KG1 (cell line): ENCODE measurements at regions not wholly inside any gene's neighbourhood (a gene's known extent, or its start where the extent isn't known, plus 50 kb on each side); places are given as distances from the start of the nearest gene placed in this dataset.

Experiments
- DNase-seq: peaks from one replicate; lab custom pipeline; 2025; lab: John Stamatoyannopoulos, UW

DNA sequence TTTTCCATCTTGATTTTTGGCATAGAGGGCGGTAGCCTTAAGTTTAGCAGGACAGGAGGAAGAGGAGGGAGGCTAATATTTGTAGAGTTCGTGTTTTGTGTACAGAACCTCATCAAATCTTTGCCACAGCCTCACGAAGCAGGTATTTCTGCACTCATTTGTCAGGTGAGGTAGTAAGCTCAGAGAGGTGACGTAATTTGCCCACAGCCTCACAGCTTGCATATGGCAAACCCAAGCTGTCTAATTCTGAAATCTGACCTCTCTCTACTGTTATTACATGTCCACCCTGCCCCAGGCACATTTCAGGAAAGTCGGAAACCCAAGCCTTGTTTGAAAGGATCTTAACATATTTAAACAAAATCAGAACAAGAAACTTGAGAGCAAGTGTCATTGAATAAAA, 91.1 kb upstream of the TPM1 start:
- DNase-seq, result no peak

DNA sequence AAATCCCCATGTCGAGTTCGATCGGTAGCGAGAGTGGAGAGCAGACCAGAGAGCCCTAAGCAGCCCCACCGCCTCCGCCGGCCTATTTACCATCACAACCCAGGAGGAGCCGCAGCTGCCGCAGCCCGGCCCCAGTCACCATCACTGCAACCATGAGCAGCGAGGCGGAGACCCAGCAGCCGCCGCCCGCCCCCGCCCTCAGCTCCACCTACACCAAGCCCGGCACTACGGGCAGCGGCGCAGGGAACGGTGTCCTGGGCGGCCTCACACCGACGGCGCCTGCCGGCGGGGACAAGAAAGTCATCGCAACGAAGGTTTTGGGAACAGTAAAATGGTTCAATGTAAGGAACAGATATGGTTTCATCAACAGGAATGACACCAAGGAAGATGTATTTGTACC, 89.5 kb upstream of the TPM1 start:
- DNase-seq, result no peak

DNA sequence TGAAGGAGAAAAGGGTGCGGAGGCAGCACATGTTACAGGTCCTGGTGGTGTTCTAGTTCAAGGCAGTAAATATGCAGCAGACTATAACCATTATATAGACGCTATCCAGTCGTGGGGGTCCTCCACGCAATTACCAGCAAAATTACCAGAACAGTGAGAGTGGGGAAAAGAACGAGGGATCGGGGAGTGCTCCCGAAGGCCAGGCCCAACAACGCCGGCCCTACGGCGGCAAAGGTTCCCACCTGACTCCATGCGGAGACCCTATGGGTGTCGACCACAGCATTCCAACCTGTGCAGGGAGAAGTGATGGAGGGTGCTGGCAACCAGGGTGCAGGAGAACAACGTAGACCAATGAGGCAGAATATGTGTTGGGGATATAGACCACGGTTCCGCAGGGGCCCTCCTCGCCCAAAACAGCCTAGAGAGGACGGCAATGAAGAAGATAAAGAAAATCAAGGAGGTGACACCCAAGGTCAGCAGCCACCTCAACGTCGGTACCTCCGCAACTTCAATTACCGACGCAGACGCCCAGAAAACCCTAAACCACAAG, 89.0 kb upstream of the TPM1 start:
- DNase-seq, result no peak

GRCh38 chr15:62957130-62957529, 85.4 kb upstream of the TPM1 start:
- no peak for DNase-seq

DNA sequence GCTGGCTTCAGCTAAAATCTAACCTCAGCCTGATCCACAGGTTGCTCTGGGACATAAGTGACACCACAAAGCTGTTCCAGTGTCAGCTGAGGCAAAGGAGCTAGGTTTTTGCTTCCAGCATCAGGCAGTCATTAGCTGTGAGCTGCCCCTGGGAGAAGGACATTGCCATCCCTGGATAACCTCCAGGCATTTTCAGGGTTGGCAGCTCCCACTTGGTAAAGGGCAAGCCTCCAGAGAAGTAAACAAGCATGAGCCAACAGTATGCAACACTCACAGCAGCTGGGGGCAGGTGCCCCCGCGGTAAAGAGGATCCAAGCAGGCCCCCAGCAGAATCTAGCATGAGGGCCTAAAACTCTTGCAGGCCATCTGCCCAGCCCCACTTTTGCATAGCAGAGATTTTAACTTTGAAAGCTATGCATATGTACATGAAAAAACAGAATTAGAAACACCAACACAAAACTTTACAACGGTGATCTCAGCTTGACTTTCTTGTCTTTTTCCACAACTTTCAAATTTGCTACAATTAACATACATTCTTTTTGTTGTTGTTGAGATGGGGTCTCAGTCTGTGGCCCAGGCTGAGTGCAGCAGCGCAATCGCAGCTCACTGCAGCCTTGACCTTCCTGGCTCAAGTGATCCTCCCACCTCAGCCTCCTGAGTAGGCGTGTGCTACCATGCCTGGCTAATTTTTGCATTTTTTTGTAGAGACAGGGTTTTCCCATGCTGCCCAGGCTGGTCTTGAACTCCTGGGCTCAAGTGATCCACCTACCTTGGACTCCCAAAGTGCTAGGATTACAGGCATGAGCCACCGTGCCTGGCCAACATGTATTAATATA, 83.8 kb upstream of the TPM1 start:
- no peak for DNase-seq

DNA sequence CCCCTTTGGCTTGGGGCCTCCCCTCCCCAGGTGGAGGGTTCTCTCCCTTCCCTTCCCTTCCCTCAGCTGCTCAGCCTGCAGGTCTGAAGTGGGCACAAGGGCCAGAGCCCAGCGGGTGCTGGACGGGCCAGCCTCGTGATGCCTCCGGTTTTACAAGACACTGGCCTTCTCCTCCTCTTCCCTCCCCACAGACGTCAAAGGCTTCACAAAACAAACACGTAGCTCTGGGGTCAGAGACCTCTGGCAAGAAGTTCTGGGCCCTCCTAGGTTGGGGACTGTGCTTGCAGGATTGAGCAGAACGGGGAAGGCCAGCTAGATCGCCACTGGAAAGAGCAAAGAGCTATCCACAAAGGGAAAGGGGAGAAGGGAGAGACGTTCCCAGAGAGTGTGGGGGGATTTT, 81.4 kb upstream of the TPM1 start:
- no peak for DNase-seq

DNA sequence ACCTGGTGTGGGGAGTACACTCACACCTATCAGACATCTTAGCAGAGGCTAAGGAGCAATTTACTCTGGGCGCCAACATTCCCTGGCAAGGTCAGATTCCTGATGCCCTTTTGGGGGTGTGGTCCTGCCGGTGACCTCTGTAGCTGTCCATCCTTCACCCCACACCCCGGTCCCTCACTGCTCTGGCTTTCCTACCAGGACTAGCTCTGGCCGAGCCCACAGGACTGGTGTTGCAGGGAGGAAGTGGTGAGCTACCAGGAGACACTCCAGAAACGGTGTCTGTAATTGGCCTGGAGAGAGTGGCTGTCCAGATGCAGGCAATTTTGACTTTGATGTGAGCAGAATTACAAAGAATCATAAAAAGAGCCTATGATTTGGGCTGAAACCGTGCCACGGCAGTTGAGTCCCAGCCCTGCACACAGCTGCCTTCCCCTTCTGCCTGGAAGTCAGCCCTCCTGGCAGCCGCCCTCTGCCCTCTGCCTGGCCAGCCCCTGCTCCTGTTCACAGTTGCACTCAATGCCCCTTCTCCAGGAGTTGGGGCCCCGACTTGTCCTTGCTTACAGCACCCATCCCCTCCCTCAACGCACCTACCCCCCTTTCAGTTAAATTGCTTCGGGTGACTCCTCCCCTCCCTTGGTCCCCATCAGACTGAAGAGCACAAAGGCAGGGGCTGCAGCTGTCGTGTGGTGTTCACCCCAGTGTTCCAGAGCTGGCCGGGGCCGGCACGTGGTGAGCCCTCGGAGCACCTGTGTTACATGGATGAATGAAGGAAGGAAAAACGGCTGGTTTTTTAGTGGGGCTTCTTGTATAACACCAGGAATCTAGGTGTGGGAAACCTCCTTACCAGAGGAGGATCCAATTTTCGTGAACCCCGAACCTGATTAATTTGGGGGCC, 80.2 kb upstream of the TPM1 start:
- no peak for DNase-seq

- DNase-seq, result no peak
These were observed 78.3 kb upstream of the TPM1 start for GRCh38 chr15:62964251-62964650.

GRCh38 chr15:62966294-62967078, 76.1 kb upstream of the TPM1 start:
- no peak for DNase-seq

GRCh38 chr15:62968699-62969098, 73.8 kb upstream of the TPM1 start:
- no peak for DNase-seq

DNA sequence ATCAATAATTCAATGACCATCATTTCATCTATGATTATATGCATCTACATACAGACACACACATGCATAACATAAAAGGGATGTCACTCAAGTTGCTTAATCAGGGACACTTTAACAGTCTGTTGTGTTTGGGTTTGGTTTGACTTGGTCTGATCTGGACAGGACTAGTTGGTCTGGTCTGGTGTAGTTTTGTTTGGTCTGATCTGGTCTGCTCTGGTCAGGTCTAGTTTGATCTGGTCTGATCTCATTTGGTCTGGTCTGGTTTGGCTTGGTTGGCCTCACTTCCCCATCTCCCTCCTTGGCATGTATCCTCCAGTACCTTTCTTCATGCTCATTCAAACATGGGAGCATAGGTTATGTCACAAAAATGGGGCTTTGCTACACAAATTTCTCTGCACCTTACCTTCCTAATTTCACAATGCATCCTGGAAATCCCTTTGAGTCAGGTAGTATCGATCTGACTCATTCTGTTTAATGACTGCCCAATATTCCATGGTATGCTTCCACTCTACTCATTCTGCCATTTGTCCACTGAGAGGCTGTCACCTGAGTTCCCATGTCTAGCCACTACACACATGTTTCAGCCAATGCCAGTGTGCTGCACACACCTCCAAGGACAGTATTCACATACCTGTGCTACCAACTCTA, 73.0 kb upstream of the TPM1 start:
- no peak for DNase-seq

GRCh38 chr15:62972814-62973213, 69.7 kb upstream of the TPM1 start:
- DNase-seq, result no peak

- DNase-seq, result no peak
These were observed 67.0 kb upstream of the TPM1 start for GRCh38 chr15:62975515-62975914.

DNA sequence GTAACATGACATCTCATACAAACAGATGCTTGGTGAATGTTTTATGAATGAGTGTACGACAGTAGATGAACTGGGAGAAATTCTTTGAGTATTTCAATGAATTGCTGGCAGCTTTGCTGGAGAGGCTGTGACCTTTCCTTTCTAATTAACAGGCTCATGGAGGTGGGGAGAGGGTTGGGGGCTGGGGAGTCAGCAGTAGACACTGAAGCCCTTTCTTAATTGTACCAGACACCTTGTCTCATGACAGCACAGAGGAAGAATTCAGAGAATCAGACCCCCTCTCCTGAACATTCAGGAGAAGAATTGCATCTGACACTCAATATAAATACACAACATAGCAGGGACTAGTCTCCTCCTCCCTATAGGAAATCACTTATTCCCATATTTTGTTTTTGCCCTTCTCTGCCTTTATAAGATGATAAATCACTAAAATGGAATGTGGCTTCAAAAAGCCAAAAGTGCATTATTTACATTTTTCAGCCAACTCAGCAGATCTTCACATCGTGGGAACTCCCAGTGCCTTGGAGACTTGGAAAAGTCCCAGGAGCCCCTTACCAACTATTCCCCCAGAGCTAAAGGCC, 66.2 kb upstream of the TPM1 start:
- no peak for DNase-seq

- no peak for DNase-seq
These were observed 64.4 kb upstream of the TPM1 start for GRCh38 chr15:62977952-62978811.

- no peak for DNase-seq
These were observed 63.3 kb upstream of the TPM1 start for GRCh38 chr15:62979252-62979651.

DNA sequence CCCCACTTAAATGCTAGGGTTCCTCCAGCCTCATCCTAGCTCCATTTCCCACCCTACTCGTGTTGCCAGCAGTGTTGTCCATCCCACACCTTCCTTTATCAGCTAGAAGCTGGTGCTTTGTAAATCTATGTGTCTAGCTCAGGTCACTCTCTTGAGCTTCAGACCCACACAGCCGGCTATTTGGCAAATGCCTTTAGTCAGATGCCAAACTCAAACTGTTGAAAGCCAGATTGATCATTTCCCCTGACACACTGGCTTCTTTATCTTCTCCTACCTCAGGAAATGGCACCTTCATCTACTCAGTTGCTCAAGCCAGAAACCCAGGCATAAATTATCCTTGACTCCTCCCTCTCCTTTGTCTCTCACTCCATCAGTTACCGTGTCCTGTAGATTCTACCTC, 61.5 kb upstream of the TPM1 start:
- DNase-seq, result no peak

GRCh38 chr15:62983956-62984355, 58.6 kb upstream of the TPM1 start:
- no peak for DNase-seq

DNA sequence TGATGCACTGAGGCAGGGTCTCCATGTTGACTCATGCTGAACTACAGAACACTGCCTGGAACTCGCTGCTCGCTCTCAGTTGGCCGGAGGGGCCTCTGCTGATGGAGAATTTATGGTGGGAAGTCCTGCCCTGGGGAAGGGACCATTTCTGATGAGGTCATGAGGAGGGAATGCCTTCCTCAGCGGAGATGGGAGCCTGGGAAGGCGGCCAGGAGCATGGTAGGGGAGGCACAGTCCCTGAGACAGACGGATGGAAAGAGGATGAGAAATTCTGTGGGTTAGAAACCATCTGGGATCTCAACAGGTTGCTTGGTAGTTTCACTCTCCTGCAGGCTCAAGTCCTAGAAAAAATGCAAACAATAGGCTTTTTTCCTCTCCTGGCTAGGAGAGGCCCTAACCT, 56.8 kb upstream of the TPM1 start:
- no peak for DNase-seq

- no peak for DNase-seq
These were observed 55.6 kb upstream of the TPM1 start for GRCh38 chr15:62986948-62987347.
